ENCODE measurements at regions not wholly inside any gene's neighbourhood (a gene's known extent, or its start where the extent isn't known, plus 50 kb on each side); places are given as distances from the start of the nearest gene placed in this dataset.
"Not testable (repeated sequence)": the region's sequence is repeated elsewhere in the genome, so short reads cannot be mapped to it uniquely, and the experiment has no call there.

- Histone ChIP-seq H3K4me3 (peak overlapping the region; percentile 55; the same call in 1 of the 2 replicates), H3K4me2 (peak overlapping the region; percentile 80)
- H3K27ac ChIP-seq; H3K9me2 ChIP-seq (ENCODE audit: insufficient read depth); H3K9me3 ChIP-seq (ENCODE audit: insufficient read depth, low read depth); H2AFZ ChIP-seq; H3K4me1 ChIP-seq (replicated peaks; ENCODE audit: insufficient read depth); H3K27me3 ChIP-seq (ENCODE audit: insufficient read depth, low read depth); POLR2A ChIA-PET (ENCODE audit: unreplicated experiment); H3F3A ChIP-seq (ENCODE audit: insufficient read depth, low read depth); H3K36me3 ChIP-seq (ENCODE audit: low read depth); BruUV-seq (replicated peaks); H4K20me1 ChIP-seq (ENCODE audit: insufficient read depth); H3K79me2 ChIP-seq (ENCODE audit: low read depth); CTCF ChIA-PET: not testable (repeated sequence)
- intact Hi-C loops (cut with micrococcal nuclease; ENCODE audit: unreplicated experiment) = loop anchor here (5.0 kb wide), 1 partner anchor 242 kb away; no protein-coding TSS in a partner anchor
- TF ChIP-seq CTCF (conservative IDR thresholded peaks at IDR 0.05) = peak; percentile 49
- DNase-seq = peak in 1 of 2 experiments; percentile 23
These were observed 175.4 kb downstream of the ATP6V0E2 start for GRCh38 chr7:150049012-150049655.

GRCh38 chr7:150053396-150053795 lies 179.6 kb downstream of the ATP6V0E2 start:
- H3K4me3 ChIP-seq; CTCF ChIA-PET; H3K27ac ChIP-seq; H3K4me1 ChIP-seq (replicated peaks; ENCODE audit: insufficient read depth); H2AFZ ChIP-seq; H3K4me2 ChIP-seq; BruUV-seq (replicated peaks); intact Hi-C loops (cut with micrococcal nuclease; ENCODE audit: unreplicated experiment); POLR2A ChIA-PET (ENCODE audit: unreplicated experiment); H3K36me3 ChIP-seq (ENCODE audit: low read depth); H3K27me3 ChIP-seq (ENCODE audit: insufficient read depth, low read depth); DNase-seq; H3K79me2 ChIP-seq (ENCODE audit: low read depth); H3F3A ChIP-seq (ENCODE audit: insufficient read depth, low read depth); H3K9me3 ChIP-seq (ENCODE audit: insufficient read depth, low read depth); H4K20me1 ChIP-seq (ENCODE audit: insufficient read depth); H3K9me2 ChIP-seq (ENCODE audit: insufficient read depth): not testable (repeated sequence)

GRCh38 chr7:150054242-150054641 lies 180.5 kb downstream of the ATP6V0E2 start:
- H3K9me2 ChIP-seq (ENCODE audit: insufficient read depth); POLR2A ChIA-PET (ENCODE audit: unreplicated experiment); H4K20me1 ChIP-seq (ENCODE audit: insufficient read depth); H3F3A ChIP-seq (ENCODE audit: insufficient read depth, low read depth); H3K4me3 ChIP-seq; intact Hi-C loops (cut with micrococcal nuclease; ENCODE audit: unreplicated experiment); CTCF ChIA-PET; H3K4me2 ChIP-seq; H3K27me3 ChIP-seq (ENCODE audit: insufficient read depth, low read depth); H3K9me3 ChIP-seq (ENCODE audit: insufficient read depth, low read depth); H3K36me3 ChIP-seq (ENCODE audit: low read depth); H3K79me2 ChIP-seq (ENCODE audit: low read depth); H2AFZ ChIP-seq; DNase-seq; H3K4me1 ChIP-seq (replicated peaks; ENCODE audit: insufficient read depth); BruUV-seq (replicated peaks); H3K27ac ChIP-seq: not testable (repeated sequence)

GRCh38 chr7:150060259-150061221 lies 186.8 kb downstream of the ATP6V0E2 start:
- H3K27me3 ChIP-seq (ENCODE audit: insufficient read depth, low read depth); H3F3A ChIP-seq (ENCODE audit: insufficient read depth, low read depth); H3K79me2 ChIP-seq (ENCODE audit: low read depth); H3K9me3 ChIP-seq (ENCODE audit: insufficient read depth, low read depth); H3K36me3 ChIP-seq (ENCODE audit: low read depth); BruUV-seq (replicated peaks); CTCF ChIA-PET; POLR2A ChIA-PET (ENCODE audit: unreplicated experiment); intact Hi-C loops (cut with micrococcal nuclease; ENCODE audit: unreplicated experiment); H3K4me1 ChIP-seq (replicated peaks; ENCODE audit: insufficient read depth); H3K4me3 ChIP-seq; H3K27ac ChIP-seq; H2AFZ ChIP-seq; H4K20me1 ChIP-seq (ENCODE audit: insufficient read depth); H3K9me2 ChIP-seq (ENCODE audit: insufficient read depth): not testable (repeated sequence)
- peak overlapping the region; percentile 15; the same call in 1 of the 2 replicates for H3K4me2 ChIP-seq
- peak; percentile 63 for TF ChIP-seq CTCF (conservative IDR thresholded peaks at IDR 0.05)
- peak in 1 of 2 experiments; percentile 84 for DNase-seq

GRCh38 chr7:150063195-150063594 lies 189.4 kb downstream of the ATP6V0E2 start:
- H3K36me3 ChIP-seq (ENCODE audit: low read depth); H3K27ac ChIP-seq; CTCF ChIA-PET; H4K20me1 ChIP-seq (ENCODE audit: insufficient read depth); H3K4me2 ChIP-seq; H3K79me2 ChIP-seq (ENCODE audit: low read depth); H2AFZ ChIP-seq; DNase-seq; H3K9me3 ChIP-seq (ENCODE audit: insufficient read depth, low read depth); BruUV-seq (replicated peaks); H3F3A ChIP-seq (ENCODE audit: insufficient read depth, low read depth); H3K4me3 ChIP-seq; H3K27me3 ChIP-seq (ENCODE audit: insufficient read depth, low read depth); H3K9me2 ChIP-seq (ENCODE audit: insufficient read depth); POLR2A ChIA-PET (ENCODE audit: unreplicated experiment); H3K4me1 ChIP-seq (replicated peaks; ENCODE audit: insufficient read depth); intact Hi-C loops (cut with micrococcal nuclease; ENCODE audit: unreplicated experiment): not testable (repeated sequence)
